GM12865 (cell line): ENCODE measurements at regions not wholly inside any gene's neighbourhood (a gene's known extent, or its start where the extent isn't known, plus 50 kb on each side); places are given as distances from the start of the nearest gene placed in this dataset.

Experiments
- DNase-seq: peaks from one replicate; pipeline ENCODE4 v3.0.0; 2010; ENCODE audit warnings: low read depth
- H3K4me3 ChIP-seq: 2 replicates; pipeline ENCODE4 v1.5.1; 2011; ENCODE audit warnings: mild to moderate bottlenecking, low read depth, low read length, control low read depth
- TF ChIP-seq, protein P1 (sequence below): IDR thresholded peaks from 2 replicates; pipeline ENCODE4 v1.5.1; 2011; ENCODE audit warnings: low read length, control low read depth, low read depth, inconsistent platforms; ENCODE audit not compliant: insufficient read depth; ENCODE audit errors: missing control alignments

DNA sequence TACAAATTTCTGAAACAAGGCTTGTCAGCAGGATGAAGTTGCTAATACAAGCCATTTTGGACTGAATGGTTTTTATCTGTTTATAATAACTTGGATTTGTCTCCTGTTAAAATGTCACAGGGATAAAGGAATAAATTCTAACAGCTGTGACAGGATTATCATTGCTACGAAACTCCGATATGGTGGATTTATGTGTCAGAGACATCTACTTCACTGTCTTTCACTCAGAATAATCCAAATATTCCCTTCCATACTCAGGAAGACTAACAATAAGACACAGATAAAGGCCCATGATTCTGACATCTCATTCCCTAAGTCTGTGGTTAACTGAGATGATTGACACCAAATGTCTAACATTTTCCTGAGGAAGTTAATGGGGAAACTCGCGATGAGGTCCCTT is 529.8 kb upstream of the GOT2 start:
- TF ChIP-seq, protein P1, sequence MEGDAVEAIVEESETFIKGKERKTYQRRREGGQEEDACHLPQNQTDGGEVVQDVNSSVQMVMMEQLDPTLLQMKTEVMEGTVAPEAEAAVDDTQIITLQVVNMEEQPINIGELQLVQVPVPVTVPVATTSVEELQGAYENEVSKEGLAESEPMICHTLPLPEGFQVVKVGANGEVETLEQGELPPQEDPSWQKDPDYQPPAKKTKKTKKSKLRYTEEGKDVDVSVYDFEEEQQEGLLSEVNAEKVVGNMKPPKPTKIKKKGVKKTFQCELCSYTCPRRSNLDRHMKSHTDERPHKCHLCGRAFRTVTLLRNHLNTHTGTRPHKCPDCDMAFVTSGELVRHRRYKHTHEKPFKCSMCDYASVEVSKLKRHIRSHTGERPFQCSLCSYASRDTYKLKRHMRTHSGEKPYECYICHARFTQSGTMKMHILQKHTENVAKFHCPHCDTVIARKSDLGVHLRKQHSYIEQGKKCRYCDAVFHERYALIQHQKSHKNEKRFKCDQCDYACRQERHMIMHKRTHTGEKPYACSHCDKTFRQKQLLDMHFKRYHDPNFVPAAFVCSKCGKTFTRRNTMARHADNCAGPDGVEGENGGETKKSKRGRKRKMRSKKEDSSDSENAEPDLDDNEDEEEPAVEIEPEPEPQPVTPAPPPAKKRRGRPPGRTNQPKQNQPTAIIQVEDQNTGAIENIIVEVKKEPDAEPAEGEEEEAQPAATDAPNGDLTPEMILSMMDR: no peak
- H3K4me3 ChIP-seq: no peak overlapping the region
- DNase-seq: no peak

- TF ChIP-seq, protein P1: no peak
- no peak for DNase-seq
- H3K4me3 ChIP-seq: no peak overlapping the region
These were observed 526.8 kb upstream of the GOT2 start for GRCh38 chr16:59260892-59261291.

DNA sequence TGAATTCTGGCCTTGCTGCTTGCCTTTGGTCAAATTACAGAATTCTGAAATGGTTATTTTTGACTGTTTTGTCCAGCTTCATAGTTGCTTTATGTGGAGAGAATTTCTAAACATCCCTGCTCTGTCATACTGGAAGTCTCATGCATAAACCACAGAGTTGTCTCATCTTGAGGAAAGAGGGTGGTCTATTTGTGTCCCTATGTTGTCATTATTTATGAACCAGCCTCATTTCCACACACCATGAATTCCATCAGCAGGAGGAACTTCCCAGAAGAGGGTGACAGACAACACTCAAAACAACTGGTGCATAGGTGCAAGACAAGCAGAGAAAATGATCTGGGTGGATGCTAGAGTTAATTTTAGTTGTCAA is 525.8 kb upstream of the GOT2 start:
- DNase-seq: no peak
- no peak overlapping the region for H3K4me3 ChIP-seq
- TF ChIP-seq, protein P1: no peak

GRCh38 chr16:59259074-59259949 is 525.2 kb upstream of the GOT2 start:
- TF ChIP-seq, protein P1: no peak
- H3K4me3 ChIP-seq: no peak overlapping the region
- no peak for DNase-seq

GRCh38 chr16:59252317-59252716 is 518.2 kb upstream of the GOT2 start:
- H3K4me3 ChIP-seq: no peak overlapping the region
- TF ChIP-seq, protein P1: no peak
- no peak for DNase-seq

- no peak for DNase-seq
- H3K4me3 ChIP-seq: no peak overlapping the region
- TF ChIP-seq, protein P1: no peak
These were observed 514.9 kb upstream of the GOT2 start for GRCh38 chr16:59249011-59249410.

DNA sequence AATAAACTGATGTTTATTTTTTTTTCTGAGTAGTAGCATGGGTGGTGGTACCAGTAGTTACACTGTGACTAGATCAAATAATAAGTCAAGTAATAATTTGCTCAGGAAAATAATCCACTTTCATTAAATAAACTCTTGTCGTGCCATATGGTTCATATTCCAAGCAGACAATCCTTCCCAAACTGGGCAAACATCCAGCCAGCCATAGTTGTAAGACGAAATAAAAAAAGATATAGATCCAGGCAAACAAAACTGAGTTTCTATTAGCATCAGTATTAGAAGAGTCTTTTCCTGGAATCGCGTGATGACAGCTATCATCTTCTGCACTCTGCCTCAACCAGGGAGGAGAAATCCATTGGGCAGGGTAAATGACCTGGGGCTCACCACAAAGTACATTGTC is 508.4 kb upstream of the GOT2 start:
- no peak for DNase-seq
- TF ChIP-seq, protein P1: no peak
- no peak overlapping the region for H3K4me3 ChIP-seq
